ENCODE measurements at regions not wholly inside any gene's neighbourhood (a gene's known extent, or its start where the extent isn't known, plus 50 kb on each side); places are given as distances from the start of the nearest gene placed in this dataset.

GRCh38 chr3:1677576-1678156 lies 421.0 kb upstream of the CNTN4 start:
- peaks cover 10% of the 10 kb centered on the region for H3K9me3 Mint-ChIP-seq (ENCODE audit: unreplicated experiment)
- H3K27ac Mint-ChIP-seq (ENCODE audit: unreplicated experiment): peak overlapping the region; percentile 49
- TF ChIP-seq CTCF (IDR thresholded peaks at IDR 0.05; ENCODE audit: partially characterized antibody, unreplicated experiment): no peak
- H3K4me3 Mint-ChIP-seq (ENCODE audit: unreplicated experiment): peak overlapping the region; percentile 67
- peaks cover 8% of the 10 kb centered on the region for H3K36me3 Mint-ChIP-seq (ENCODE audit: unreplicated experiment)
- peak; percentile 58 for DNase-seq
- H3K4me1 Mint-ChIP-seq (ENCODE audit: low read depth, unreplicated experiment): peaks cover 13% of the 10 kb centered on the region
- H3K27me3 Mint-ChIP-seq (ENCODE audit: unreplicated experiment): peaks cover 4% of the 10 kb centered on the region

GRCh38 chr3:1692428-1692827 lies 406.2 kb upstream of the CNTN4 start:
- Mint-ChIP-seq H3K36me3 (ENCODE audit: unreplicated experiment) (peaks cover 4% of the 10 kb centered on the region), H3K27ac (ENCODE audit: unreplicated experiment) (peak overlapping the region; percentile 39), H3K4me1 (ENCODE audit: low read depth, unreplicated experiment) (peaks cover 5% of the 10 kb centered on the region), H3K27me3 (ENCODE audit: unreplicated experiment) (peaks cover 4% of the 10 kb centered on the region), H3K4me3 (ENCODE audit: unreplicated experiment) (no peak overlapping the region), H3K9me3 (ENCODE audit: unreplicated experiment) (peaks cover 2% of the 10 kb centered on the region)
- no peak for TF ChIP-seq CTCF (IDR thresholded peaks at IDR 0.05; ENCODE audit: partially characterized antibody, unreplicated experiment)
- DNase-seq: no peak

GRCh38 chr3:1693145-1693544 lies 405.5 kb upstream of the CNTN4 start:
- no peak for DNase-seq
- TF ChIP-seq CTCF (IDR thresholded peaks at IDR 0.05; ENCODE audit: partially characterized antibody, unreplicated experiment): no peak

GRCh38 chr3:1696669-1697275 lies 401.9 kb upstream of the CNTN4 start:
- Mint-ChIP-seq H3K4me1 (ENCODE audit: low read depth, unreplicated experiment) (peaks cover 5% of the 10 kb centered on the region), H3K9me3 (ENCODE audit: unreplicated experiment) (peaks cover 2% of the 10 kb centered on the region), H3K27ac (ENCODE audit: unreplicated experiment) (no peak overlapping the region), H3K4me3 (ENCODE audit: unreplicated experiment) (no peak overlapping the region), H3K27me3 (ENCODE audit: unreplicated experiment) (peaks cover 4% of the 10 kb centered on the region), H3K36me3 (ENCODE audit: unreplicated experiment) (peaks cover 4% of the 10 kb centered on the region)
- DNase-seq: no peak
- no peak for TF ChIP-seq CTCF (IDR thresholded peaks at IDR 0.05; ENCODE audit: partially characterized antibody, unreplicated experiment)

More at GRCh38 chr3:1693145-1693544, 405.5 kb upstream of the CNTN4 start:
- H3K4me1 Mint-ChIP-seq (ENCODE audit: low read depth, unreplicated experiment): peaks cover 5% of the 10 kb centered on the region
- peaks cover 2% of the 10 kb centered on the region for H3K9me3 Mint-ChIP-seq (ENCODE audit: unreplicated experiment)
- no peak overlapping the region for H3K27ac Mint-ChIP-seq (ENCODE audit: unreplicated experiment)
- H3K27me3 Mint-ChIP-seq (ENCODE audit: unreplicated experiment): peaks cover 4% of the 10 kb centered on the region
- H3K36me3 Mint-ChIP-seq (ENCODE audit: unreplicated experiment): peaks cover 4% of the 10 kb centered on the region
- H3K4me3 Mint-ChIP-seq (ENCODE audit: unreplicated experiment): no peak overlapping the region

- H3K27me3 Mint-ChIP-seq (ENCODE audit: unreplicated experiment): peaks cover 4% of the 10 kb centered on the region
- no peak overlapping the region for H3K4me3 Mint-ChIP-seq (ENCODE audit: unreplicated experiment)
- no peak overlapping the region for H3K27ac Mint-ChIP-seq (ENCODE audit: unreplicated experiment)
- H3K36me3 Mint-ChIP-seq (ENCODE audit: unreplicated experiment): no peaks in the 10 kb centered on the region
- peaks cover 2% of the 10 kb centered on the region for H3K9me3 Mint-ChIP-seq (ENCODE audit: unreplicated experiment)
- no peak for TF ChIP-seq CTCF (IDR thresholded peaks at IDR 0.05; ENCODE audit: partially characterized antibody, unreplicated experiment)
- no peak for DNase-seq
- peaks cover 5% of the 10 kb centered on the region for H3K4me1 Mint-ChIP-seq (ENCODE audit: low read depth, unreplicated experiment)
These were observed 399.2 kb upstream of the CNTN4 start for GRCh38 chr3:1699361-1699920.

Data from glutamatergic neuron (in vitro differentiated cells).